Astrocyte (in vitro differentiated cells and primary cell): ENCODE measurements at regions not wholly inside any gene's neighbourhood (a gene's known extent, or its start where the extent isn't known, plus 50 kb on each side); places are given as distances from the start of the nearest gene placed in this dataset.

ENCODE experiments used
- DNase-seq: peaks from one replicate; pipeline ENCODE4 v3.0.0-alpha.2; 2010; ENCODE audit warnings: low read depth
- FAIRE-seq: peaks from 2 replicates; lab custom pipeline; 2011; peaks lifted over from hg19 to GRCh38; lab: Jason Lieb, UNC
- H2AFZ ChIP-seq: 2 replicates; pipeline ENCODE4 v1.6.0; 2012; ENCODE audit warnings: low read depth, low read length, inconsistent platforms
- H3K27ac ChIP-seq: 2 replicates; pipeline ENCODE4 v1.5.1; 2011; ENCODE audit warnings: low read depth, low read length, inconsistent platforms
- H3K27me3 ChIP-seq: 2 replicates; pipeline ENCODE4 v1.6.0; 2011; ENCODE audit warnings: low read length, inconsistent platforms; ENCODE audit not compliant: insufficient read depth
- H3K36me3 ChIP-seq: 2 replicates; pipeline ENCODE4 v1.5.1; 2011; ENCODE audit warnings: low read length, inconsistent platforms; ENCODE audit not compliant: insufficient read depth
- H3K4me1 ChIP-seq: 2 replicates; pipeline ENCODE4 v1.5.1; 2011; ENCODE audit warnings: low read length, inconsistent platforms; ENCODE audit not compliant: insufficient read depth
- H3K4me2 ChIP-seq: 2 replicates; pipeline ENCODE4 v1.6.0; 2012; ENCODE audit warnings: low read length, inconsistent platforms
- H3K4me3 ChIP-seq: 2 replicates; pipeline ENCODE4 v1.5.1; 2011; ENCODE audit warnings: low read depth, mild to moderate bottlenecking, low read length, inconsistent platforms; ENCODE audit not compliant: insufficient read depth
- H3K79me2 ChIP-seq: 2 replicates; pipeline ENCODE4 v1.6.0; 2012; ENCODE audit warnings: mild to moderate bottlenecking, low read length, inconsistent platforms; ENCODE audit not compliant: insufficient read depth
- H3K9ac ChIP-seq: 2 replicates; pipeline ENCODE4 v1.6.0; 2012; ENCODE audit warnings: mild to moderate bottlenecking, low read length, inconsistent platforms
- H3K9me3 ChIP-seq: 2 replicates; pipeline ENCODE4 v1.5.1; 2012; ENCODE audit warnings: low read depth, mild to moderate bottlenecking, low read length, inconsistent platforms; ENCODE audit not compliant: insufficient read depth
- H4K20me1 ChIP-seq: 2 replicates; pipeline ENCODE4 v1.6.0; 2012; ENCODE audit warnings: low read length, inconsistent platforms; ENCODE audit not compliant: insufficient read depth
- H3K27ac Mint-ChIP-seq: one replicate; pipeline ENCODE4 v1.8.0; 2021; ENCODE audit warnings: mild to moderate bottlenecking, mixed read lengths; ENCODE audit not compliant: unreplicated experiment
- H3K27me3 Mint-ChIP-seq: one replicate; pipeline ENCODE4 v1.8.0; 2021; ENCODE audit warnings: low read depth, mixed read lengths; ENCODE audit not compliant: unreplicated experiment
- H3K36me3 Mint-ChIP-seq: one replicate; pipeline ENCODE4 v1.8.0; 2021; ENCODE audit warnings: low read depth, mixed read lengths; ENCODE audit not compliant: unreplicated experiment
- H3K4me1 Mint-ChIP-seq: one replicate; pipeline ENCODE4 v1.8.0; 2021; ENCODE audit warnings: low read depth, mixed read lengths; ENCODE audit not compliant: unreplicated experiment
- H3K4me3 Mint-ChIP-seq: one replicate; pipeline ENCODE4 v1.8.0; 2021; ENCODE audit warnings: mild to moderate bottlenecking, moderate library complexity, mixed read lengths; ENCODE audit not compliant: unreplicated experiment
- H3K9me3 Mint-ChIP-seq: one replicate; pipeline ENCODE4 v1.8.0; 2021; ENCODE audit warnings: mild to moderate bottlenecking, mixed read lengths; ENCODE audit not compliant: unreplicated experiment
- CTCF ChIP-seq: IDR thresholded peaks from 2 replicates; pipeline ENCODE4 v1.5.1; 2011; ENCODE audit warnings: low read depth, mild to moderate bottlenecking, inconsistent platforms, low read length, moderate library complexity; ENCODE audit not compliant: insufficient read depth
- EZH2 ChIP-seq: IDR thresholded peaks from 2 replicates; pipeline ENCODE4 v1.6.1; 2012; ENCODE audit warnings: mild to moderate bottlenecking, low read length, inconsistent platforms; ENCODE audit not compliant: insufficient read depth

DNA sequence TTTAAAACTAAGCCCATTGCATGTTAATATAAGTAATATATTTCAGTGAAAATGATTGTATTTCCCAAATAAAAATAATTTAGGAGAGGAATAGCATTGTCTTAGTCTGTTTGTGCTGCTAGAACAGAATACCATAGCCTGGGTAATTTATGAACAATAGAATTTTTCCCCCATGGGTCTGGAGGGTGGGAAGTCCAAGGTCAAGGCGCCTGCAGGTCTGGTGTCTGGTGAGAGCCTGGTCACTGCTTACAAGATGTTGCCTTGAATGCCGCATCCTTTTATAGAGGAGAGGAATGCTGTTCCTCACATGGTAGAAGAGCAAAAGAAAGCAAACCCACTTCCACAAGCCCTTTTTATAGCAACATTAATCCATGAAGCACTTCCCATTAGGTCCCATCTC is 161.3 kb upstream of the ZFHX3 start:
- no peaks in the 10 kb centered on the region for H3K4me1 Mint-ChIP-seq
- Histone ChIP-seq H3K4me2 (no peak overlapping the region), H3K79me2 (no peaks in the 10 kb centered on the region), H3K27ac (no peak overlapping the region), H3K27me3 (no peaks in the 10 kb centered on the region), H3K9ac (no peak overlapping the region), H3K36me3 (no peaks in the 10 kb centered on the region), H3K9me3 (no peaks in the 10 kb centered on the region), H3K4me1 (peaks cover 3% of the 10 kb centered on the region), H4K20me1 (no peaks in the 10 kb centered on the region), H2AFZ (no peak overlapping the region), H3K4me3 (no peak overlapping the region)
- TF ChIP-seq CTCF, result no peak
- no peak for TF ChIP-seq EZH2
- no peaks in the 10 kb centered on the region for H3K36me3 Mint-ChIP-seq
- DNase-seq (no peak), FAIRE-seq (no peak)
- no peak overlapping the region for H3K4me3 Mint-ChIP-seq
- H3K27me3 Mint-ChIP-seq, result no peaks in the 10 kb centered on the region
- H3K9me3 Mint-ChIP-seq, result no peaks in the 10 kb centered on the region
- H3K27ac Mint-ChIP-seq, result no peak overlapping the region

DNA sequence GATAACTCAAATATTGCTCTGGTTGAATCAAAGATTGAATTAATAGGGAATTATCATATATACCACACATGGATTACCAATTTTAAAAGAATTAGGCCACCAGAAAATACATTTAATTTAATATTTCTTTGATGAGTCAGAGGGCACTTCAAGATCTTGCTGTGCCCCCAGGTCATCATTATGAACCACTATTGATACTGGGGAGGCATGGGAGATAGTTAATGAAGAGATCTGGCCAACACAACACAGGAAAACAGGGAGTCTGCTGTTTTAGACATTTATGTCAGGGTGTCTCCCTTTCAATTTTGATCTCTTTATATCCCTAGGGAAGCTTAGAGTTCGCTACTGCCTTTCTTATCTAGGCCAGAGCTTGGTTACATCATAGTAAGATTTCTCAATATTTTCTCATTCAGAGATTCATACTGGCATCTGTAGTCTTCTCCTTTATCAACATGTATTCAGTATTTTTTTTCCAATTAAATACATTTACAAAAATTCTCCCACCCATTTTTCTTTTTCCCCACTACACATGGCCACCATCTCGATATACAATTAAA is 158.3 kb upstream of the ZFHX3 start:
- DNase-seq (no peak), FAIRE-seq (no peak)
- H3K9ac ChIP-seq, result no peak overlapping the region
- Mint-ChIP-seq H3K27me3 (no peaks in the 10 kb centered on the region), H3K36me3 (no peaks in the 10 kb centered on the region), H3K9me3 (peaks cover 6% of the 10 kb centered on the region), H3K4me1 (peaks cover 11% of the 10 kb centered on the region), H3K4me3 (no peak overlapping the region), H3K27ac (no peak overlapping the region)
- no peak overlapping the region for H3K4me2 ChIP-seq
- no peak overlapping the region for H2AFZ ChIP-seq
- H3K36me3 ChIP-seq, result no peaks in the 10 kb centered on the region
- no peaks in the 10 kb centered on the region for H3K27me3 ChIP-seq
- H3K27ac ChIP-seq, result no peak overlapping the region
- no peak overlapping the region for H3K4me3 ChIP-seq
- H3K9me3 ChIP-seq, result no peaks in the 10 kb centered on the region
- peaks cover 4% of the 10 kb centered on the region for H3K4me1 ChIP-seq
- no peaks in the 10 kb centered on the region for H3K79me2 ChIP-seq
- no peaks in the 10 kb centered on the region for H4K20me1 ChIP-seq
- no peak for TF ChIP-seq CTCF

DNA sequence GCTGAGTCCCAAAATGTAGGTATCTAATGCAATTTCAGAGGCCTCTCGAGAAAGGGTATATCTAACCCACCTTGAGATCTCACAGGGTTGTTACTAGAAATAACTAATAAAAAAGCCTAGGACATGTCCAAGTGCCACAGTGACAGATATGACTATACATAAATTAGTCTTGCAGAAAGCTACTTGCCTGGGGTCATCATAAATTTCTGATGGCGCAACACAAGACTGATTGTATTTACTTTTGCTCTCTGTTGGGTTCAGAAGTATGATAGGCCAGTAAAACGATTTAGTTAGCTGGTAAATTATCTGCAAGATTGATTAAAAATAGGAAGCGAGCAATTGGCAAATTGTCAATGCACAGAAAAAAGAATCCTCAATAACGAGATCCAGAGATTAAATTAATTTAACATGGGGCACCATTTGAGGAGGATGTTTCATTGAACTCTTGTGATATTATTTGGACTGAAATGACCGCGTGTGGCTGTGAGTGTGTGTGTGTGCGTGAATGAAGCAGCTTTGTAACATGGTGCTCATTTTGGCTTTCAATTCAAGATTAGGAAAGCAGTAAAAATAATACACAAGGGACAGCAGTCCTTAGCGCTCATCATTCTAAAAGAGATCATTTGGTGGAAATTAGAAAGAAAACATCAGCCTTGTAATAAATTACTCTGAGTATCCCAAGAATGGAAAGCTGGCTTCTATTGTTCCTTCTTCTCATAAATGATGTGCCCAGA is 157.4 kb upstream of the ZFHX3 start:
- Histone ChIP-seq H4K20me1 (no peaks in the 10 kb centered on the region), H3K36me3 (no peaks in the 10 kb centered on the region), H3K27ac (no peak overlapping the region), H3K79me2 (no peaks in the 10 kb centered on the region), H3K4me3 (no peak overlapping the region), H3K9ac (no peak overlapping the region), H3K4me1 (peaks cover 4% of the 10 kb centered on the region), H3K27me3 (no peaks in the 10 kb centered on the region), H3K9me3 (no peaks in the 10 kb centered on the region), H3K4me2 (no peak overlapping the region), H2AFZ (no peak overlapping the region)
- peaks cover 13% of the 10 kb centered on the region for H3K4me1 Mint-ChIP-seq
- no peak for DNase-seq
- peaks cover 6% of the 10 kb centered on the region for H3K9me3 Mint-ChIP-seq
- H3K4me3 Mint-ChIP-seq, result no peak overlapping the region
- FAIRE-seq, result no peak
- H3K27ac Mint-ChIP-seq, result no peak overlapping the region
- TF ChIP-seq EZH2 (no peak), CTCF (no peak)
- H3K27me3 Mint-ChIP-seq, result peaks cover 5% of the 10 kb centered on the region
- H3K36me3 Mint-ChIP-seq, result no peaks in the 10 kb centered on the region
